Neural progenitor cell (in vitro differentiated cells): ENCODE measurements at regions not wholly inside any gene's neighbourhood (a gene's known extent, or its start where the extent isn't known, plus 50 kb on each side); places are given as distances from the start of the nearest gene placed in this dataset.
A peak's percentile ranks its signal among the peaks of the same experiment; 100 is the strongest.
"Not testable (repeated sequence)": the region's sequence is repeated elsewhere in the genome, so short reads cannot be mapped to it uniquely, and the experiment has no call there.

Experiments
- DNase-seq: peaks from one replicate; pipeline ENCODE4 v3.0.0-alpha.2; 2016; ENCODE audit warnings: low spot score
- H2AFZ ChIP-seq: fragments of 200-600 bp; sonication (generic); replicated peaks from 2 replicates; pipeline ENCODE4 v1.6.1; 2016; ENCODE audit warnings: antibody characterized with exemption
- H3F3A ChIP-seq: fragments of 200-600 bp; sonication (generic); 2 replicates; pipeline ENCODE4 v1.6.1; 2016; ENCODE audit warnings: antibody characterized with exemption, low read depth
- H3K27ac ChIP-seq: fragments of 200-600 bp; sonication (generic); 2 replicates; pipeline ENCODE4 v1.5.1; 2016; ENCODE audit warnings: mild to moderate bottlenecking
- H3K27me3 ChIP-seq: fragments of 200-600 bp; sonication (generic); 2 replicates; pipeline ENCODE4 v1.6.1; 2016; ENCODE audit warnings: mild to moderate bottlenecking, moderate library complexity
- H3K36me3 ChIP-seq: fragments of 200-600 bp; sonication (generic); 2 replicates; pipeline ENCODE4 v1.5.1; 2016
- H3K4me1 ChIP-seq: fragments of 200-600 bp; sonication (generic); 2 replicates; pipeline ENCODE4 v1.6.1; 2016; ENCODE audit warnings: mixed run types
- H3K4me2 ChIP-seq: fragments of 200-600 bp; sonication (generic); 2 replicates; pipeline ENCODE4 v1.6.1; 2016
- H3K4me3 ChIP-seq: fragments of 200-600 bp; sonication (generic); 2 replicates; pipeline ENCODE4 v1.5.1; 2016
- H3K79me2 ChIP-seq: fragments of 200-600 bp; sonication (generic); 2 replicates; pipeline ENCODE4 v1.6.1; 2016; ENCODE audit warnings: low read depth
- H3K9ac ChIP-seq: fragments of 200-600 bp; sonication (generic); 2 replicates; pipeline ENCODE4 v1.6.1; 2016
- H3K9me3 ChIP-seq: fragments of 200-600 bp; sonication (generic); 2 replicates; pipeline ENCODE4 v1.5.1; 2016; ENCODE audit warnings: low read depth
- H4K20me1 ChIP-seq: fragments of 200-600 bp; sonication (generic); 2 replicates; pipeline ENCODE4 v1.6.1; 2016; ENCODE audit warnings: low read depth
- H3K27ac Mint-ChIP-seq: 3 replicates; pipeline ENCODE4 v1.8.0; 2021; ENCODE audit warnings: mixed read lengths
- H3K27me3 Mint-ChIP-seq: 2 replicates; pipeline ENCODE4 v1.8.0; 2022; ENCODE audit warnings: low read depth, mild to moderate bottlenecking, inconsistent platforms, moderate library complexity, mixed read lengths; ENCODE audit not compliant: insufficient read depth
- H3K36me3 Mint-ChIP-seq: 3 replicates; pipeline ENCODE4 v1.8.0; 2021; ENCODE audit warnings: mixed read lengths
- H3K4me1 Mint-ChIP-seq: 3 replicates; pipeline ENCODE4 v1.8.0; 2021; ENCODE audit warnings: mixed read lengths
- H3K4me3 Mint-ChIP-seq: 3 replicates; pipeline ENCODE4 v1.8.0; 2021; ENCODE audit warnings: mild to moderate bottlenecking, moderate library complexity, mixed read lengths
- H3K9me3 Mint-ChIP-seq: 3 replicates; pipeline ENCODE4 v1.8.0; 2020; ENCODE audit warnings: mixed read lengths

GRCh38 chr15:24509714-24510113 is 165.9 kb upstream of the NPAP1 start:
- H3K27ac ChIP-seq, H3K4me3 ChIP-seq, H3K27me3 Mint-ChIP-seq, H3K4me2 ChIP-seq, H3K9me3 ChIP-seq, H3K4me3 Mint-ChIP-seq, H3K36me3 ChIP-seq, H3K4me1 Mint-ChIP-seq, H3K4me1 ChIP-seq, H3K27me3 ChIP-seq, H3K79me2 ChIP-seq, H3K27ac Mint-ChIP-seq, DNase-seq, H3F3A ChIP-seq, H4K20me1 ChIP-seq, H3K9ac ChIP-seq, H2AFZ ChIP-seq, H3K36me3 Mint-ChIP-seq: not testable (repeated sequence)
- H3K9me3 Mint-ChIP-seq: peaks cover 15% of the 10 kb centered on the region

GRCh38 chr15:24511598-24511997 is 164.0 kb upstream of the NPAP1 start:
- H2AFZ ChIP-seq, H3K4me3 Mint-ChIP-seq, H3K79me2 ChIP-seq, H3K4me1 Mint-ChIP-seq, H3F3A ChIP-seq, H3K27ac Mint-ChIP-seq, H3K27ac ChIP-seq, H3K9ac ChIP-seq, H3K4me1 ChIP-seq, H3K36me3 Mint-ChIP-seq, DNase-seq, H3K4me2 ChIP-seq, H3K36me3 ChIP-seq, H3K9me3 ChIP-seq, H3K27me3 ChIP-seq, H3K27me3 Mint-ChIP-seq, H4K20me1 ChIP-seq, H3K4me3 ChIP-seq: not testable (repeated sequence)
- H3K9me3 Mint-ChIP-seq: peaks cover 12% of the 10 kb centered on the region

GRCh38 chr15:24518772-24519171 is 156.8 kb upstream of the NPAP1 start:
- not testable (repeated sequence) for H3K27ac Mint-ChIP-seq, H3K36me3 Mint-ChIP-seq, H3K27me3 Mint-ChIP-seq, H3K4me1 Mint-ChIP-seq, H4K20me1 ChIP-seq, H3K9me3 Mint-ChIP-seq, H3K9me3 ChIP-seq, H3K27ac ChIP-seq, DNase-seq, H3K4me3 ChIP-seq, H3K36me3 ChIP-seq, H3K79me2 ChIP-seq, H3F3A ChIP-seq, H3K9ac ChIP-seq, H2AFZ ChIP-seq, H3K4me2 ChIP-seq, H3K27me3 ChIP-seq, H3K4me1 ChIP-seq, H3K4me3 Mint-ChIP-seq

GRCh38 chr15:24531235-24531634 is 144.3 kb upstream of the NPAP1 start:
- not testable (repeated sequence) for H3K27me3 Mint-ChIP-seq, H3K4me3 Mint-ChIP-seq, H3K9me3 ChIP-seq, H3K9ac ChIP-seq, H3K9me3 Mint-ChIP-seq, H3K36me3 ChIP-seq, H3K4me2 ChIP-seq, H3K4me1 ChIP-seq, H3K79me2 ChIP-seq, H3K27ac Mint-ChIP-seq, H3K36me3 Mint-ChIP-seq, H3K4me3 ChIP-seq, H3K27ac ChIP-seq, H3K4me1 Mint-ChIP-seq, H3K27me3 ChIP-seq, H2AFZ ChIP-seq, H4K20me1 ChIP-seq, H3F3A ChIP-seq
- peak; percentile 11 for DNase-seq

GRCh38 chr15:24534032-24534431 is 141.5 kb upstream of the NPAP1 start:
- H3K4me3 ChIP-seq, H3K79me2 ChIP-seq, H2AFZ ChIP-seq, H3K4me1 ChIP-seq, H3K27ac ChIP-seq, H3K36me3 ChIP-seq, H3K9me3 Mint-ChIP-seq, H3K4me3 Mint-ChIP-seq, H3K9ac ChIP-seq, H3K27me3 ChIP-seq, H3K27ac Mint-ChIP-seq, H3K4me2 ChIP-seq, H3K27me3 Mint-ChIP-seq, H3K4me1 Mint-ChIP-seq, H4K20me1 ChIP-seq, H3F3A ChIP-seq, DNase-seq, H3K36me3 Mint-ChIP-seq, H3K9me3 ChIP-seq: not testable (repeated sequence)

- not testable (repeated sequence) for H3K4me2 ChIP-seq, H3K36me3 ChIP-seq, H3K9ac ChIP-seq, H3K27me3 ChIP-seq, H3K4me3 Mint-ChIP-seq, H3K4me3 ChIP-seq, H3K9me3 Mint-ChIP-seq, H3K79me2 ChIP-seq, H3K4me1 Mint-ChIP-seq, H3K9me3 ChIP-seq, H3K27me3 Mint-ChIP-seq, H3K27ac ChIP-seq, H3K27ac Mint-ChIP-seq, DNase-seq, H3F3A ChIP-seq, H3K4me1 ChIP-seq, H3K36me3 Mint-ChIP-seq, H2AFZ ChIP-seq, H4K20me1 ChIP-seq
Measured at GRCh38 chr15:24557281-24557680, 118.3 kb upstream of the NPAP1 start.
